HCT116 (cell line): ENCODE measurements at regions not wholly inside any gene's neighbourhood (a gene's known extent, or its start where the extent isn't known, plus 50 kb on each side); places are given as distances from the start of the nearest gene placed in this dataset.

Source experiments
- ATAC-seq: fragments of 200-7000 bp; cut with Tn5 transposase; 2 replicates; pipeline ENCODE4 v1.9.1; 2020; ENCODE audit warnings: mild to moderate bottlenecking, moderate library complexity
- BruUV-seq: library from RNA; stranded (reverse); fragments of 400-500 nt; replicated peaks from 2 replicates; lab custom pipeline; 2021; lab: Mats Ljungman, UMichigan
- CTCF ChIA-PET: fragments of 300-600 bp; sonication (Branson Sonifier 250); formaldehyde crosslinking; loops from one replicate; lab custom pipeline; 2021; ENCODE audit warnings: antibody characterized with exemption; lab: Charles Lee
- POLR2A ChIA-PET: fragments of 300-600, 350-600 bp; sonication (Branson Sonifier 250); formaldehyde crosslinking; loops from one replicate; lab custom pipeline; 2021; ENCODE audit warnings: antibody characterized with exemption; lab: Charles Lee
- RAD21 ChIA-PET, 2 experiments: fragments of 300-600 bp; sonication (Branson Sonifier 250); formaldehyde crosslinking; loops; one replicate each; lab custom pipeline; 2023; ENCODE audit warnings: low total read pairs in 2 of 2; ENCODE audit not compliant: uncharacterized antibody in 2 of 2, unreplicated experiment in 2 of 2, low non-redundant PET in 1 of 2; lab: Charles Lee
- DNase-seq: peaks from one replicate; pipeline ENCODE4 v3.0.0-alpha.2; 2010; ENCODE audit warnings: low read depth, low spot score
- H2AFZ ChIP-seq: fragments of 200-600 bp; shearing (Covaris generic), sonication (generic); 2 replicates; pipeline ENCODE4 v1.6.1; 2017; ENCODE audit warnings: low read depth, mixed run types, mixed read lengths, antibody characterized with exemption, low read length; ENCODE audit not compliant: poor library complexity, severe bottlenecking
- H3K27ac ChIP-seq: 2 replicates; pipeline ENCODE4 v1.5.1; 2012; ENCODE audit warnings: low read depth, low read length
- H3K27me3 ChIP-seq: fragments of 200-600 bp; sonication (generic); 2 replicates; pipeline ENCODE4 v1.6.1; 2016; ENCODE audit warnings: mixed run types, low read length, mixed read lengths; ENCODE audit not compliant: insufficient read depth
- H3K36me3 ChIP-seq, 2 experiments: fragments of 200-500 bp in 1 of 2; fragments of 200-600 bp in 1 of 2; sonication (Bioruptor generic) in 1 of 2; sonication (generic) in 1 of 2; 2 replicates each; pipeline versions ENCODE4 v1.5.1 to v1.6.1; 2014 to 2016; ENCODE audit warnings: low read length in 2 of 2, inconsistent platforms in 1 of 2, mixed read lengths in 1 of 2, mixed run types in 1 of 2; ENCODE audit not compliant: insufficient read depth in 2 of 2, control insufficient read depth in 1 of 2
- H3K4me1 ChIP-seq, 2 experiments: fragments of 200-600 bp in 1 of 2; sonication (generic) in 1 of 2; 2 replicates each; pipeline versions ENCODE4 v1.5.1 to v1.6.1; 2012 to 2017; ENCODE audit warnings: low read length in 2 of 2, inconsistent platforms in 1 of 2, mild to moderate bottlenecking in 1 of 2, mixed read lengths in 1 of 2, mixed run types in 1 of 2, moderate library complexity in 1 of 2; ENCODE audit not compliant: insufficient read depth in 2 of 2, control insufficient read depth in 1 of 2
- H3K4me2 ChIP-seq: fragments of 200-600 bp; sonication (generic); 2 replicates; pipeline ENCODE4 v1.6.1; 2017; ENCODE audit warnings: mixed run types, low read length, mixed read lengths
- H3K4me3 ChIP-seq, 2 experiments: fragments of 200-600 bp in 1 of 2; sonication (generic) in 1 of 2; replicated peaks in 1 of 2; 2 replicates each; pipeline ENCODE4 v1.5.1; 2011 to 2016; ENCODE audit warnings: low read length in 2 of 2, control low read depth in 1 of 2, low read depth in 1 of 2, mild to moderate bottlenecking in 1 of 2, mixed read lengths in 1 of 2, mixed run types in 1 of 2
- H3K79me2 ChIP-seq: fragments of 200-600 bp; sonication (generic); 2 replicates; pipeline ENCODE4 v1.6.1; 2017; ENCODE audit warnings: mild to moderate bottlenecking, mixed run types, low read length, moderate library complexity, mixed read lengths; ENCODE audit not compliant: insufficient read depth
- H3K9ac ChIP-seq: fragments of 200-600 bp; sonication (generic); 2 replicates; pipeline ENCODE4 v1.6.1; 2016; ENCODE audit warnings: low read length, mixed read lengths
- H3K9me2 ChIP-seq: fragments of 200-600 bp; sonication (generic), shearing (Covaris generic); 2 replicates; pipeline ENCODE4 v1.6.1; 2017; ENCODE audit warnings: mixed run types, mild to moderate bottlenecking, moderate library complexity; ENCODE audit not compliant: insufficient read depth
- H3K9me3 ChIP-seq, 2 experiments: fragments of 200-500 bp in 1 of 2; fragments of 200-600 bp in 1 of 2; sonication (Bioruptor generic) in 1 of 2; sonication (generic) in 1 of 2; 2 replicates each; pipeline ENCODE4 v1.6.1; 2014 to 2017; ENCODE audit warnings: low read length in 2 of 2, mixed read lengths in 2 of 2, inconsistent platforms in 1 of 2, low read depth in 1 of 2, mild to moderate bottlenecking in 1 of 2, mixed run types in 1 of 2, moderate library complexity in 1 of 2; ENCODE audit not compliant: control insufficient read depth in 1 of 2, insufficient read depth in 1 of 2
- H4K20me1 ChIP-seq: fragments of 200-600 bp; sonication (generic), shearing (Covaris generic); 2 replicates; pipeline ENCODE4 v1.6.1; 2017; ENCODE audit warnings: mixed run types, mild to moderate bottlenecking, moderate library complexity; ENCODE audit not compliant: insufficient read depth
- CBX3 ChIP-seq: IDR thresholded peaks from 2 replicates; pipeline ENCODE4 v1.6.1; 2012; ENCODE audit warnings: low read depth
- CEBPB ChIP-seq: IDR thresholded peaks from 2 replicates; pipeline ENCODE4 v1.6.1; 2012; ENCODE audit warnings: low read depth
- CTCF ChIP-seq, 3 experiments: fragments of 200-600 bp in 1 of 3; sonication (generic) in 1 of 3; IDR thresholded peaks in 2 of 3; conservative IDR thresholded peaks in 1 of 3; 2 replicates each; pipeline ENCODE4 v1.5.1; 2012 to 2017; ENCODE audit warnings: low read depth in 2 of 3, low read length in 2 of 3, antibody characterized with exemption in 1 of 3, borderline replicate concordance in 1 of 3, control low read depth in 1 of 3, mild to moderate bottlenecking in 1 of 3, mixed read lengths in 1 of 3, mixed run types in 1 of 3, moderate library complexity in 1 of 3; ENCODE audit not compliant: insufficient read depth in 1 of 3
- EGR1 ChIP-seq: IDR thresholded peaks from 2 replicates; pipeline ENCODE4 v1.6.1; 2012; ENCODE audit warnings: low read depth
- ELF1 ChIP-seq: IDR thresholded peaks from 2 replicates; pipeline ENCODE4 v1.6.1; 2012; ENCODE audit warnings: low read depth, borderline replicate concordance
- EZH2 ChIP-seq: fragments of 200-600 bp; sonication (generic); IDR thresholded peaks from 2 replicates; pipeline ENCODE4 v1.6.1; 2017; ENCODE audit warnings: antibody characterized with exemption, mixed run types
- JUND ChIP-seq: IDR thresholded peaks from 2 replicates; pipeline ENCODE4 v1.6.1; 2012
- MAX ChIP-seq: IDR thresholded peaks from 2 replicates; pipeline ENCODE4 v1.6.1; 2012
- POLR2A ChIP-seq: IDR thresholded peaks from 2 replicates; pipeline ENCODE4 v1.7.0; 2011; ENCODE audit warnings: borderline replicate concordance; ENCODE audit not compliant: insufficient read depth, insufficient read length; ENCODE audit errors: extremely low read depth
- POLR2AphosphoS5 ChIP-seq: IDR thresholded peaks from 2 replicates; pipeline ENCODE4 v1.6.1; 2011; ENCODE audit warnings: mild to moderate bottlenecking, low read depth, low read length, moderate library complexity
- RAD21 ChIP-seq: IDR thresholded peaks from 2 replicates; pipeline ENCODE4 v1.6.1; 2012; ENCODE audit warnings: low read depth, mild to moderate bottlenecking
- REST ChIP-seq: IDR thresholded peaks from 2 replicates; pipeline ENCODE4 v1.6.1; 2012; ENCODE audit warnings: low read depth
- SIN3A ChIP-seq: IDR thresholded peaks from 2 replicates; pipeline ENCODE4 v1.6.1; 2012; ENCODE audit warnings: low read depth
- SP1 ChIP-seq: IDR thresholded peaks from 2 replicates; pipeline ENCODE4 v1.6.1; 2012; ENCODE audit warnings: low read depth
- SRF ChIP-seq: IDR thresholded peaks from 2 replicates; pipeline ENCODE4 v1.6.1; 2012; ENCODE audit warnings: low read depth
- TCF7L2 ChIP-seq: IDR thresholded peaks from 2 replicates; pipeline ENCODE4 v1.7.0; 2011; ENCODE audit warnings: borderline replicate concordance, inconsistent platforms; ENCODE audit not compliant: insufficient read depth, insufficient read length; ENCODE audit errors: extremely low read depth
- ZFX ChIP-seq: fragments of 450-650 bp; IDR thresholded peaks from 2 replicates; pipeline ENCODE4 v1.6.1; 2017
- intact Hi-C: fragments of 100-400 bp; cut with micrococcal nuclease; formaldehyde crosslinking; loops from 2 replicates; pipeline ENCODE4 v1.10.0; 2022

GRCh38 chr15:99481113-99481950, 84.5 kb upstream of the MEF2A start:
- Histone ChIP-seq H3K36me3 (no peaks in the 10 kb centered on the region), H3K4me2 (no peak overlapping the region), H4K20me1 (no peaks in the 10 kb centered on the region), H3K9me3 (no peaks in the 10 kb centered on the region), H3K9me2 (no peaks in the 10 kb centered on the region), H3K79me2 (no peaks in the 10 kb centered on the region), H3K27ac (no peak overlapping the region), H3K4me1 (peaks cover 5 to 9% of the 10 kb centered on the region in 2 experiments; a peak in 3 of 4 replicates), H2AFZ (no peak overlapping the region), H3K27me3 (no peaks in the 10 kb centered on the region), H3K4me3 (no peak overlapping the region), H3K9ac (no peak overlapping the region)
- ChIA-PET RAD21 (no interaction called here), POLR2A (no interaction called here), CTCF (no interaction called here)
- DNase-seq (no peak), ATAC-seq (no peak)
- BruUV-seq = no TSS peak
- intact Hi-C loops = no loop called here
- TF ChIP-seq CTCF (IDR thresholded peaks at IDR 0.05 in 2 of 3, conservative IDR thresholded peaks at IDR 0.05 in 1 of 3; ENCODE audit: borderline replicate concordance in 1 of 3, insufficient read depth in 1 of 3, low read depth in 2 of 3, low read length in 2 of 3) (no peak), TCF7L2 (no peak), SP1 (no peak), JUND (no peak), EZH2 (no peak), ZFX (no peak), CEBPB (no peak), CBX3 (no peak), REST (no peak), POLR2A (no peak), POLR2AphosphoS5 (no peak), MAX (no peak), SIN3A (no peak), RAD21 (no peak), ELF1 (no peak), SRF (no peak), EGR1 (no peak)
- TF ChIP-seq, all 23 proteins: peak for 0
